Esophagus muscularis mucosa (tissue), 3 donors: ENCODE measurements at regions not wholly inside any gene's neighbourhood (a gene's known extent, or its start where the extent isn't known, plus 50 kb on each side); places are given as distances from the start of the nearest gene placed in this dataset.

Source experiments
- POLR2A ChIP-seq: fragments of 450-650 bp; IDR thresholded peaks from one replicate; pipeline ENCODE4 v1.6.1; 2017; ENCODE audit warnings: antibody characterized with exemption, moderate library complexity, mild to moderate bottlenecking, low read depth
- POLR2AphosphoS5 ChIP-seq, 2 donors: sonication (generic); formaldehyde crosslinking; IDR thresholded peaks; one replicate each; pipeline ENCODE4 v1.6.1; 2017; ENCODE audit warnings: antibody characterized with exemption in 2 of 2
- TF ChIP-seq, protein P1 (sequence below), 3 experiments: fragments of 200-600 bp in 2 of 3; fragments of 450-650 bp in 1 of 3; sonication (generic) in 2 of 3; IDR thresholded peaks; one replicate each; pipeline ENCODE4 v1.5.1; 2017 to 2019; ENCODE audit warnings: antibody characterized with exemption in 3 of 3, mild to moderate bottlenecking in 2 of 3, moderate library complexity in 1 of 3

DNA sequence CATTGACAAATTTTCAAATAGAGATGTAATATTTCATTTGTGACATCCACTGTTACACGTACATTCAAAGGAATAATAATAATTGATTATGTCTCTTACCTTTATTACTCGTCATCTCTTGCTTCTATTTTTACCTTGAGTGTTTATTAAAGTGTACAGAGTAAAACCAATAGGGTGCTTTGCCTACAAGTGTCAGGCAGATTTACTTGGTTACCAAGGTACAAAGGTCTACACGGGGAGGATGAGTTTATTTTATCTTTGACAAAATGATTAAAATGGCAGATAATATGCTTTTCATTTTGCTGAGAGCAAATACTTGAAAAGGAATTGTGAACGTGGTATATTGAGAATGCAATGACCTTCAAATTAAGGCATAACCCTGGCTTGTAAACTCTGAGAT lies 137.8 kb upstream of the SOX5 start:
- TF ChIP-seq POLR2A (no peak), POLR2AphosphoS5 (IDR thresholded peaks at IDR 0.05) (no peak)
- TF ChIP-seq, protein P1, sequence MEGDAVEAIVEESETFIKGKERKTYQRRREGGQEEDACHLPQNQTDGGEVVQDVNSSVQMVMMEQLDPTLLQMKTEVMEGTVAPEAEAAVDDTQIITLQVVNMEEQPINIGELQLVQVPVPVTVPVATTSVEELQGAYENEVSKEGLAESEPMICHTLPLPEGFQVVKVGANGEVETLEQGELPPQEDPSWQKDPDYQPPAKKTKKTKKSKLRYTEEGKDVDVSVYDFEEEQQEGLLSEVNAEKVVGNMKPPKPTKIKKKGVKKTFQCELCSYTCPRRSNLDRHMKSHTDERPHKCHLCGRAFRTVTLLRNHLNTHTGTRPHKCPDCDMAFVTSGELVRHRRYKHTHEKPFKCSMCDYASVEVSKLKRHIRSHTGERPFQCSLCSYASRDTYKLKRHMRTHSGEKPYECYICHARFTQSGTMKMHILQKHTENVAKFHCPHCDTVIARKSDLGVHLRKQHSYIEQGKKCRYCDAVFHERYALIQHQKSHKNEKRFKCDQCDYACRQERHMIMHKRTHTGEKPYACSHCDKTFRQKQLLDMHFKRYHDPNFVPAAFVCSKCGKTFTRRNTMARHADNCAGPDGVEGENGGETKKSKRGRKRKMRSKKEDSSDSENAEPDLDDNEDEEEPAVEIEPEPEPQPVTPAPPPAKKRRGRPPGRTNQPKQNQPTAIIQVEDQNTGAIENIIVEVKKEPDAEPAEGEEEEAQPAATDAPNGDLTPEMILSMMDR (IDR thresholded peaks at IDR 0.05) = no peak
